ENCODE measurements at regions not wholly inside any gene's neighbourhood (a gene's known extent, or its start where the extent isn't known, plus 50 kb on each side); places are given as distances from the start of the nearest gene placed in this dataset.
"Not testable (repeated sequence)": the region's sequence is repeated elsewhere in the genome, so short reads cannot be mapped to it uniquely, and the experiment has no call there.

- not testable (repeated sequence) for H3K4me1 ChIP-seq (ENCODE audit: insufficient read depth, low read length); H3K36me3 ChIP-seq (ENCODE audit: insufficient read depth, low read depth, low read length); H3K9ac ChIP-seq (ENCODE audit: low read depth, low read length); H3K27ac ChIP-seq (ENCODE audit: low read length); H3K27me3 ChIP-seq (ENCODE audit: insufficient read depth, low read length); H3K4me3 ChIP-seq (ENCODE audit: low read length); H3K9me3 ChIP-seq (ENCODE audit: insufficient read depth, low read depth, low read length)
Measured at GRCh38 chr22:19662049-19662684, 52.1 kb upstream of the SEPTIN5 start.

- Histone ChIP-seq H3K27ac (ENCODE audit: low read length) (no peak overlapping the region), H3K4me3 (ENCODE audit: low read length) (no peak overlapping the region), H3K27me3 (ENCODE audit: insufficient read depth, low read length) (no peaks in the 10 kb centered on the region; the same call in 1 of the 2 replicates), H3K9ac (ENCODE audit: low read depth, low read length) (no peak overlapping the region), H3K4me1 (ENCODE audit: insufficient read depth, low read length) (no peaks in the 10 kb centered on the region; the same call in 1 of the 2 replicates), H3K9me3 (ENCODE audit: insufficient read depth, low read depth, low read length) (no peaks in the 10 kb centered on the region), H3K36me3 (ENCODE audit: insufficient read depth, low read depth, low read length) (no peaks in the 10 kb centered on the region)
Measured at GRCh38 chr22:19663286-19663815, 51.0 kb upstream of the SEPTIN5 start.

DNA sequence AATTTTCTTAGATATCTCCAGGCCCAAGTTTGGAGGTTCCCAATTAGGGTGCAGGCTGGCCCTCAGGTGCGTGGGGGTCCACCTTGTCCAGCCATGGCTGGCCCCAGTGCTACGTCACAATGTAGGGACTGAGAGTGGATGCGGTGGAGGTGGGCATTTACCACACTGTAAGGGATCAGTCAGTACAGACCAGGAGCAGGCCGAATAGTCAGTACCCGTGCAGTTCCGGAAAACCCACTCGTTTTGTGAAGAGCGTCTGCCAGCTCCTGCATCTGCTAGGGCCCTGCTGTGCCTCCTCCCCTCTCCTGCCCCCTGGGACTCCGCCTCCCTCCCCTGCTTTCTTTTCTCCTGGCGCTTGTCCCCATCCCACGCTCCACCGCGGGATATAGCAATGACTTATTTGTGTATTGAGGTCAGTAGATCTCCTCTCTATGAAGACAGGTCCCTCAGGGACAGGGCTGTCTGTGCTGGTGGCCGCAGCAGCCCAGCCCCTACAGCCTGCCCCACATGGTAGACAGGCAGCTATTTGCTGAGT lies 50.4 kb upstream of the SEPTIN5 start:
- H3K4me1 ChIP-seq (ENCODE audit: insufficient read depth, low read length) = no peaks in the 10 kb centered on the region; the same call in 1 of the 2 replicates
- no peak overlapping the region for H3K27ac ChIP-seq (ENCODE audit: low read length)
- H3K36me3 ChIP-seq (ENCODE audit: insufficient read depth, low read depth, low read length) = no peaks in the 10 kb centered on the region
- H3K9me3 ChIP-seq (ENCODE audit: insufficient read depth, low read depth, low read length) = no peaks in the 10 kb centered on the region
- no peak overlapping the region for H3K4me3 ChIP-seq (ENCODE audit: low read length)
- H3K27me3 ChIP-seq (ENCODE audit: insufficient read depth, low read length) = no peaks in the 10 kb centered on the region; the same call in 1 of the 2 replicates
- no peak overlapping the region for H3K9ac ChIP-seq (ENCODE audit: low read depth, low read length)

GRCh38 chr22:19664406-19664805 lies 49.9 kb upstream of the SEPTIN5 start:
- H3K27ac ChIP-seq (ENCODE audit: low read length) = no peak overlapping the region
- no peak overlapping the region for H3K9ac ChIP-seq (ENCODE audit: low read depth, low read length)
- no peaks in the 10 kb centered on the region; the same call in 1 of the 2 replicates for H3K27me3 ChIP-seq (ENCODE audit: insufficient read depth, low read length)
- no peaks in the 10 kb centered on the region; the same call in 1 of the 2 replicates for H3K4me1 ChIP-seq (ENCODE audit: insufficient read depth, low read length)
- H3K36me3 ChIP-seq (ENCODE audit: insufficient read depth, low read depth, low read length) = no peaks in the 10 kb centered on the region
- no peak overlapping the region for H3K4me3 ChIP-seq (ENCODE audit: low read length)
- H3K9me3 ChIP-seq (ENCODE audit: insufficient read depth, low read depth, low read length) = no peaks in the 10 kb centered on the region

Measured in iPS-20b (cell line).